SK-N-SH treated with all-trans-retinoic acid at 6 μM for 48 hours (cell line): ENCODE measurements at regions not wholly inside any gene's neighbourhood (a gene's known extent, or its start where the extent isn't known, plus 50 kb on each side); places are given as distances from the start of the nearest gene placed in this dataset.

ENCODE experiments used
- ARNTL ChIP-seq: fragments of 450-650 bp; formaldehyde crosslinking; IDR thresholded peaks from 2 replicates; pipeline ENCODE4 v1.5.0; 2020; ENCODE audit warnings: low read depth, mild to moderate bottlenecking, moderate library complexity, borderline replicate concordance
- BACH2 ChIP-seq: fragments of 250-450 bp; sonication (Bioruptor Pico); IDR thresholded peaks from 2 replicates; pipeline ENCODE4 v1.9.0; 2021; ENCODE audit warnings: mild to moderate bottlenecking, borderline replicate concordance
- GLIS3 ChIP-seq: fragments of 250-450 bp; sonication (Bioruptor Pico); IDR thresholded peaks from 2 replicates; pipeline ENCODE4 v1.5.0; 2020; ENCODE audit warnings: mild to moderate bottlenecking, moderate library complexity
- ISL1 ChIP-seq: fragments of 250-450 bp; sonication (Bioruptor Pico); IDR thresholded peaks from 2 replicates; pipeline ENCODE4 v2.1.2; 2022; ENCODE audit warnings: mild to moderate bottlenecking, moderate library complexity
- PPARA ChIP-seq: fragments of 250-450 bp; sonication (Bioruptor Pico); IDR thresholded peaks from 2 replicates; pipeline ENCODE4 v1.5.0; 2020; ENCODE audit warnings: mild to moderate bottlenecking, borderline replicate concordance
- SNAI2 ChIP-seq: fragments of 250-450 bp; sonication (Bioruptor Pico); IDR thresholded peaks from 2 replicates; pipeline ENCODE4 v1.5.0; 2020; ENCODE audit warnings: mild to moderate bottlenecking, moderate library complexity
- TCF4 ChIP-seq: fragments of 250-450 bp; sonication (Bioruptor Pico); IDR thresholded peaks from 2 replicates; pipeline ENCODE4 v1.8.0; 2021; ENCODE audit warnings: mild to moderate bottlenecking, moderate library complexity, borderline replicate concordance
- ZNF70 ChIP-seq: fragments of 450-650 bp; formaldehyde crosslinking; IDR thresholded peaks from 2 replicates; pipeline ENCODE4 v1.5.0; 2020; ENCODE audit warnings: mild to moderate bottlenecking, moderate library complexity
- TF ChIP-seq, protein P1 (sequence below): fragments of 250-450 bp; sonication (Bioruptor Pico); IDR thresholded peaks from 2 replicates; pipeline ENCODE4 v1.5.0; 2020; ENCODE audit warnings: mild to moderate bottlenecking, moderate library complexity
- TF ChIP-seq, protein P2 (sequence below): fragments of 250-450 bp; sonication (Bioruptor Pico); IDR thresholded peaks from 2 replicates; pipeline ENCODE4 v1.8.0; 2020; ENCODE audit warnings: mild to moderate bottlenecking, moderate library complexity, borderline replicate concordance
- TF ChIP-seq, protein P3 (sequence below): fragments of 250-450 bp; sonication (Bioruptor Pico); IDR thresholded peaks from 2 replicates; pipeline ENCODE4 v1.8.0; 2021; ENCODE audit warnings: low read depth, mild to moderate bottlenecking, moderate library complexity, borderline replicate concordance

- no peak for TF ChIP-seq ZNF70
- no peak for TF ChIP-seq SNAI2
- TF ChIP-seq, protein P1, sequence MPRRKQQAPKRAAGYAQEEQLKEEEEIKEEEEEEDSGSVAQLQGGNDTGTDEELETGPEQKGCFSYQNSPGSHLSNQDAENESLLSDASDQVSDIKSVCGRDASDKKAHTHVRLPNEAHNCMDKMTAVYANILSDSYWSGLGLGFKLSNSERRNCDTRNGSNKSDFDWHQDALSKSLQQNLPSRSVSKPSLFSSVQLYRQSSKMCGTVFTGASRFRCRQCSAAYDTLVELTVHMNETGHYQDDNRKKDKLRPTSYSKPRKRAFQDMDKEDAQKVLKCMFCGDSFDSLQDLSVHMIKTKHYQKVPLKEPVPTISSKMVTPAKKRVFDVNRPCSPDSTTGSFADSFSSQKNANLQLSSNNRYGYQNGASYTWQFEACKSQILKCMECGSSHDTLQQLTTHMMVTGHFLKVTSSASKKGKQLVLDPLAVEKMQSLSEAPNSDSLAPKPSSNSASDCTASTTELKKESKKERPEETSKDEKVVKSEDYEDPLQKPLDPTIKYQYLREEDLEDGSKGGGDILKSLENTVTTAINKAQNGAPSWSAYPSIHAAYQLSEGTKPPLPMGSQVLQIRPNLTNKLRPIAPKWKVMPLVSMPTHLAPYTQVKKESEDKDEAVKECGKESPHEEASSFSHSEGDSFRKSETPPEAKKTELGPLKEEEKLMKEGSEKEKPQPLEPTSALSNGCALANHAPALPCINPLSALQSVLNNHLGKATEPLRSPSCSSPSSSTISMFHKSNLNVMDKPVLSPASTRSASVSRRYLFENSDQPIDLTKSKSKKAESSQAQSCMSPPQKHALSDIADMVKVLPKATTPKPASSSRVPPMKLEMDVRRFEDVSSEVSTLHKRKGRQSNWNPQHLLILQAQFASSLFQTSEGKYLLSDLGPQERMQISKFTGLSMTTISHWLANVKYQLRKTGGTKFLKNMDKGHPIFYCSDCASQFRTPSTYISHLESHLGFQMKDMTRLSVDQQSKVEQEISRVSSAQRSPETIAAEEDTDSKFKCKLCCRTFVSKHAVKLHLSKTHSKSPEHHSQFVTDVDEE (CRISPR knock-in tag), result no peak
- TF ChIP-seq ARNTL (CRISPR knock-in tag), result no peak
- no peak for TF ChIP-seq GLIS3
- TF ChIP-seq BACH2 (CRISPR knock-in tag), result no peak
- TF ChIP-seq PPARA (CRISPR knock-in tag), result no peak
- TF ChIP-seq, protein P2, sequence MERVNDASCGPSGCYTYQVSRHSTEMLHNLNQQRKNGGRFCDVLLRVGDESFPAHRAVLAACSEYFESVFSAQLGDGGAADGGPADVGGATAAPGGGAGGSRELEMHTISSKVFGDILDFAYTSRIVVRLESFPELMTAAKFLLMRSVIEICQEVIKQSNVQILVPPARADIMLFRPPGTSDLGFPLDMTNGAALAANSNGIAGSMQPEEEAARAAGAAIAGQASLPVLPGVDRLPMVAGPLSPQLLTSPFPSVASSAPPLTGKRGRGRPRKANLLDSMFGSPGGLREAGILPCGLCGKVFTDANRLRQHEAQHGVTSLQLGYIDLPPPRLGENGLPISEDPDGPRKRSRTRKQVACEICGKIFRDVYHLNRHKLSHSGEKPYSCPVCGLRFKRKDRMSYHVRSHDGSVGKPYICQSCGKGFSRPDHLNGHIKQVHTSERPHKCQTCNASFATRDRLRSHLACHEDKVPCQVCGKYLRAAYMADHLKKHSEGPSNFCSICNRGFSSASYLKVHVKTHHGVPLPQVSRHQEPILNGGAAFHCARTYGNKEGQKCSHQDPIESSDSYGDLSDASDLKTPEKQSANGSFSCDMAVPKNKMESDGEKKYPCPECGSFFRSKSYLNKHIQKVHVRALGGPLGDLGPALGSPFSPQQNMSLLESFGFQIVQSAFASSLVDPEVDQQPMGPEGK (CRISPR knock-in tag), result no peak
- TF ChIP-seq TCF4 (CRISPR knock-in tag), result no peak
- TF ChIP-seq, protein P3, sequence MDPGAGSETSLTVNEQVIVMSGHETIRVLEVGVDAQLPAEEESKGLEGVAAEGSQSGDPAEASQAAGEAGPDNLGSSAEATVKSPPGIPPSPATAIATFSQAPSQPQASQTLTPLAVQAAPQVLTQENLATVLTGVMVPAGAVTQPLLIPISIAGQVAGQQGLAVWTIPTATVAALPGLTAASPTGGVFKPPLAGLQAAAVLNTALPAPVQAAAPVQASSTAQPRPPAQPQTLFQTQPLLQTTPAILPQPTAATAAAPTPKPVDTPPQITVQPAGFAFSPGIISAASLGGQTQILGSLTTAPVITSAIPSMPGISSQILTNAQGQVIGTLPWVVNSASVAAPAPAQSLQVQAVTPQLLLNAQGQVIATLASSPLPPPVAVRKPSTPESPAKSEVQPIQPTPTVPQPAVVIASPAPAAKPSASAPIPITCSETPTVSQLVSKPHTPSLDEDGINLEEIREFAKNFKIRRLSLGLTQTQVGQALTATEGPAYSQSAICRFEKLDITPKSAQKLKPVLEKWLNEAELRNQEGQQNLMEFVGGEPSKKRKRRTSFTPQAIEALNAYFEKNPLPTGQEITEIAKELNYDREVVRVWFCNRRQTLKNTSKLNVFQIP (CRISPR knock-in tag), result no peak
- TF ChIP-seq ISL1 (CRISPR knock-in tag), result no peak
Observed at GRCh38 chr13:104608331-104608730, 1542.1 kb upstream of the SLC10A2 start.
